HG03432 (cell line): ENCODE measurements at regions not wholly inside any gene's neighbourhood (a gene's known extent, or its start where the extent isn't known, plus 50 kb on each side); places are given as distances from the start of the nearest gene placed in this dataset.
"Not testable (repeated sequence)": the region's sequence is repeated elsewhere in the genome, so short reads cannot be mapped to it uniquely, and the experiment has no call there.

Experiments
- ATAC-seq: cut with Tn5 transposase; IDR thresholded peaks from one replicate; pipeline ENCODE4 v1.9.1; 2021; ENCODE audit warnings: mild to moderate bottlenecking, moderate library complexity; ENCODE audit not compliant: unreplicated experiment

DNA sequence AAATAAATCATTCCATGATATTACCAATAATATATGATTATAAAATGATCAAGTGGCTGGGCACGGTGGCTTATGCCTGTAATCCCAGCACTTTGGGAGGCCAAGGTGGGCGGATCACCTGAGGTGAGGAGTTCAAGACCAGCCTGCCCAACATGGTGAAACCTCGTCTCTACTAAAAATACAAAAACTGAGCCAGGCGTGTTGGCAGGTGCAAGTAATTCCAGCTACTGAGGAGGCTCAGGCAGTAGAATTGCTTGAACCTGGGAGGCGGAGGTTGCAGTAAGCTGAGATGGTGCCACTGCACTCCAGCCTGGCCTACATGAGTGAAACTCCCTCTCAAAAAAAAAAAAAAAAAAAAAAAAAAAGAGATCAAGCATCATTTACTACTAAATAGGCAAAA is 371.1 kb upstream of the ADAMTS5 start:
- ATAC-seq, result not testable (repeated sequence)

DNA sequence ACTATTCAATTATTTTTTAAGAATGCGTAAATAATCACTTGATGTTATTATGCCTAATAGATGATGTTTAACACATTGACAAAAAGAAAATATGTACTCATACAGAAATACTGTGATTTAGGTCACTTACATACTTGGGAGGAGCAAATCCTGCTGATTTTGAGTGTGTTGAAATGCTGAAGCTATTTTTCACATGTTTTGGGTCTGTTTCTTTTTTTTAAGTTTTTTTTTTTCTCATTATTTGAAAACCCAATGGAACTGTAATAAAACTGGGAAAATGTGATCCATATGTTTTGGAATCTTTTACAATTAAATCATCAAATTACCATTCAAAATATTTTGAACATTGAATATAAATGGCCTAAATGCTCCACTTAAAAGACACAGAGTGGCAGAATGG is 366.2 kb upstream of the ADAMTS5 start:
- no peak for ATAC-seq

GRCh38 chr21:27329255-27329851 is 362.5 kb upstream of the ADAMTS5 start:
- ATAC-seq, result no peak

DNA sequence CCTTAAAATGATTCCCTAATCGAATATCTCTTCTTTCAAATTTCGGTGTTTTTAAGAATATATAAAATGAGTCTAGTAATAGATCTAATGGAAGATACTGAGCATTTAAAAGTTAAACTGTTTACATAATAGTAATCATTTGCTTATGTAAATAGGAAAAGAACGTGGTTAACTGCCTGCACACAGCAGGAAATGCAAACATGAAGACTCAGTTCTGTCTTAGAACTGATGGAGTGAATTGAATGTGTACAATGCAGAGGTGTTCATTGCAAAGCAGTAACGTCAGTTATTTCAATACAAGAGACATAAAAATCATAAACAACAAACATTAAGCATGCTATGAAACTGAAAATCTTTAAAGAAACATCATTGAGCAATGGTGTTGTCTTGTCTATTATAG is 359.4 kb upstream of the ADAMTS5 start:
- no peak for ATAC-seq

DNA sequence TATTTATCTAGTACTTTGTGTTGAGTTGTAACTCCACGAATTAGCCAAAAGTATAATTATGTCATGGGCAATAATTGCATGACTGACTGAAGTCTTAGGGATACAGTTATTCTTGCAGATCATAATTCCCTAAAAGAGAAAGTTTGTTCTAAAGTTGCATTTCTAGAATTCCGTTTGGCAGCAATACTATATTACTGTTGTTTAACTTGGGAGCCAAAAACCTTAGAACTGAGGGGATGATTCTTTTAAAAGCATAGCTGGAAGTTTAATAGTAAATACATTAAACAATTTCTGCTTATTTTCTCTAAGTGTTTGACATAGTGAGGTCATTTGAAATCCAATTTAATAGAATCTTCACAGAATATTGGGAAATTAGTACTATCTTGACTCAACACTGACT is 356.4 kb upstream of the ADAMTS5 start:
- ATAC-seq, result no peak

DNA sequence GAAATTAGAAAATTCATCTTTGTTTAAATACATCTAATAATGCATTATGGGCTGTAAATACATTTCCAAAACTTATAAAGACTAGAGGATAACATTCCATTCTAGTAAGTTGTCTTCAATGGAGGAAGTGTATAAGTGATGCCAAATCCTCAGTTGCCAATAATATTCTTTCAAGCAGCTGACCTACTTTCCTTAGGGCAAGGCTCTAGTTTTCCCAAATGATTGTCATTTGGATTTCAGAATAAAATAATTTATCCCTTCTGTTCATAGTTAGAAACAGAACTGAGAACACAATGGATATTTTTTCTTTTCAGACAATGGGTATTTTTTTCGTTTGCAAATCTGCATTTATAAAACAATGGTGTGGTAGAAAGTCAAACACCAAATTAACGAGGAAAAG is 354.9 kb upstream of the ADAMTS5 start:
- ATAC-seq, result no peak

GRCh38 chr21:27320868-27321267 is 354.0 kb upstream of the ADAMTS5 start:
- no peak for ATAC-seq

GRCh38 chr21:27317601-27318000 is 350.7 kb upstream of the ADAMTS5 start:
- ATAC-seq, result not testable (repeated sequence)

GRCh38 chr21:27315373-27315772 is 348.5 kb upstream of the ADAMTS5 start:
- no peak for ATAC-seq

DNA sequence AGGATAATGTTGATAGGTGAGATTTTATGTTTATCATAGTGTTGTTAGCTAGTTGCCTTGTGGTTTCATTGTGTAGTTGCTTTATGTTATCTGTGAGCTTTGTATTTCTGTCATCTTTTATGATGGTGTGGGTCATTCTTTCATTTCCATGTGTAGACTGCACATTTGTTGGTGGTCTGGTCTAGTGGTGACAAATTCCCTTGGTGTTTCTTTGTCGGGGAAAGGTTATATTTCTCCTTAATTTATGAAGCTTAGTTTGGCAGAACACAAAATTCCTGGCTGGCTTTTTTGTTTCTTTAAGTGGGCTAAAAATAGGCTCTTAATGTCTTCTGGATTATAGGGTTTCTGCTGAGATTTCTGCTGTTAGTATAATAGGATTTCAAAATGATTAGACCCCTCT is 347.2 kb upstream of the ADAMTS5 start:
- no peak for ATAC-seq

DNA sequence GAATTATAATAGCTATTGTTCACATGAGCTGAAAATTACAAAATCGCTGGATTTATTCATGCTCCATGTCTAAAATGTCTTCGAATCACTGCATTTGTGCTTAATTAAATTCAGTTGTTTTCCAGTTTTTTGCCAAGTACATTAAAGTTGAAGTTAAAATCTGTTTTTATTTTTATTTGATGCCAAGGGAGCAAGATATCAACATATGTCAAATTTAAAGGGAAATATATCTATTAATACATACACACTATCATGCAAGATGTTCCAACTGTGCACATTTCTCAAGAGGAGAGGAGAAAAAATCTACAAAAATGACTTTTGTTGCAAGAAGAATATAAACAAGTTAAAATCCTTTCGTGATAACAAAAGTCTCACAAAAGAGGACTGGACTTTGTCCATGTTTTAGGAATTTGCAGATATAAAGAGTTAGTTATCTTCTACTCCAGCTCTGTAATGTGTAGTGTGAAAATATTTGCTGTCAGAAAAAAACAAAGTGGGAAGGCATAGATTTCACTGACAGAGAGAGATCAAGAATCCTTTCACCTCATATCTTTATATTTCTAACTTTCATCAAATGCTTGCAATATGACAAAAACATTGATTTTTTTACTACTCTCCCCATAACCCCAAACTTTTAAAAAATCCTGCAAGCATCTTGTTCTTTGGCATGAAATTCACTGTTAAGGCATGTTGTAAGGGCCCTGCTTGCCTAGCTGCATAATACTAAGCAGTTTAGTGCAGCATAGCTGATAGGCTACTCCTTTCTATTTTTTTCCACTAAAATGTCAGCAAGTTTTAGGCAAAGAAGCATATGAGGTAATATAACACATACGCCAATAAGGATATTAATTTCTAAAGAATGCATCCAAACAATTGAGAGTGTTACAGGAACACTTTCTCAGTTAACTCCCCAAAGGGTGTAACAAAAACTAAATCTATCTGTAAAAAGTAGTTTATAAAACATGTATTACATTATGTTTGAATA is 340.2 kb upstream of the ADAMTS5 start:
- ATAC-seq, result no peak

DNA sequence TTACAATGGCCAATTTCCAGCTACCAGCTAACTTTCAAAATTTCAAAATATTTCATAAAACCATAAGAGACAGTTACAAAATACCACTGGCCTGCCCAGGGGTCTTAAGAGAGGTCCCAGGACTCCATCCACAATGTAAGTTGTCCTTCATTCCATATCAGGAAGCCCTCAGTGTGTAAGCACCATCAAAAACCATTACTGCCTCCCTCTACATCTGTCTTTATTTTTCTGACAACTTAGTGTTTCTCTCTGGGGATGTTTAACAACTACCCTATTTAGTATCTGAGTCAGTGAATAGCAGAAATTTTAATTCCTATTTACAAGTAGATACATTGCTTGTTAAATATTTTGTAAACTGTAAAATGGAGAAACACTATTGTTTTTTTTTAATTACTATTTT is 339.3 kb upstream of the ADAMTS5 start:
- ATAC-seq, result no peak

DNA sequence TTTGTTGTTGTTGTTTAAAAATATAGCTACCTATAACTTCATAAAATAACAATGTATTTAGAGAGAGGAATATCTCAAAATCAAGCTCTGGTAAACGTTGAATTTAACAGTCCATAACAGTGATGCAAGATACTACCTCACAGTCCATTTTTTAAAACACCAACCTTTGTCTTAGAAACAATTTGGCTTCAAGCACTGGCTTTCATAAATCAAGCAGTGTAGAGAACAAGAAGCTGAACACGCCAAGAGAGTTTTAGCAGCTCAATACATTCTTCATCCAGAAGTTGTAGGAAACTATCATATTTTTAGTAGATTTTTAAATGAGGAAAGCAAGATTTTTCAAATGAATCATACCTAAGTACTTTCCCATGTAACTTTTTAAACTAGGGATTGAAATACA is 334.3 kb upstream of the ADAMTS5 start:
- no peak for ATAC-seq

DNA sequence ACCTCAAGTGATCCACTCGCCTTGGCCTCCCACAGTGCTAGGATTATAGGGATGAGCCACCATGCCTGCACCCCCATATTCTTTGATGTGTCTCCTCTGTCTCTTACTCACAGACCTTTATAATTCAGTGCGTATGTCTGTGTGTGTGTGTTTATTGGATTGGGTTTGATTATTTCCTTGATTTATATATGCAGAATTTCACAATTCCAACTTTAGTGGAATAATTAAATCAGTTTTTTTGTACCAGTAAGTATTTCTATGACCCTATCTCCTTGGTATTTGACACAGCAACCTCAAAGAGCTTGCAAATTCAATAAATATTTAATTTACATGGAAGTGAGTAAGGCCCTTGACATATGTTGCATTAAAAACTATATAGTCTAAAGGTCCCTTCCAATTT is 333.9 kb upstream of the ADAMTS5 start:
- ATAC-seq, result no peak

GRCh38 chr21:27298465-27298864 is 331.6 kb upstream of the ADAMTS5 start:
- no peak for ATAC-seq

DNA sequence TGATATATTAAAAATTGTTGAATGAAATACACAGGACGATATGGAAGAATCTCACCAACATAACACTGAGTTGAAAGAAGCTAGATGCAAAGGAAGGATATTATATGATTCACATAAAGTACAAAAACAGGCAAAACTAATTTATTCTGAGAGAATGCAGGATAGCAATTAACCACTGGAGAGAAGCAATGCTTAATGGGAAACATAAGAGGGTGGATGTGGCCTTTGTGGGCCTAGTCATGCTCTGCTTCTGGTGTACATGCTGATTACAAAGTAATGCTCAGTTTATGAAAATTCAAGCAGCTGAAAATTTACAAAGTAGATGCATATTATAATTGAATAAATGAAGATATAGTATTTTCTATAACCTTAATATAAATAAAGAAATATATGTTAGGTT is 326.4 kb upstream of the ADAMTS5 start:
- ATAC-seq, result no peak

DNA sequence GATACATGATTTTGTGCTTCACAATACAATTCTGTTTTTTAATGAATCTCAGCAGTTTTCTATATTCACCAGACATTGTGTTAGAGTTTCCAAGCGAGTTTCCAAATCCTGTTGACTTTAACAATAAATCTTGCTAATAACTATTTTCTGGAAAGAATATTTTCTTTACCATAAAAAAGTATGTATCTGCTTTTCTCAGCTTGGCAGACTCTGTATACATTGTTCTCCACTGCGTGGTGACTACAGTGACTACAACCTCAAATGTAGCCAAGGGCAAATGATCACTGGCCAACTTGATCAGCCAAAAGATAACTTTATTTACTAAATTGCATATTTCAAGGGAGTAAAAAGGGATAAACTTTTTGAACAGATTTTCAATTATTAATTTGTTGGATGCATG is 325.9 kb upstream of the ADAMTS5 start:
- ATAC-seq, result no peak

- no peak for ATAC-seq
Observed at GRCh38 chr21:27292229-27292628, 325.3 kb upstream of the ADAMTS5 start.

DNA sequence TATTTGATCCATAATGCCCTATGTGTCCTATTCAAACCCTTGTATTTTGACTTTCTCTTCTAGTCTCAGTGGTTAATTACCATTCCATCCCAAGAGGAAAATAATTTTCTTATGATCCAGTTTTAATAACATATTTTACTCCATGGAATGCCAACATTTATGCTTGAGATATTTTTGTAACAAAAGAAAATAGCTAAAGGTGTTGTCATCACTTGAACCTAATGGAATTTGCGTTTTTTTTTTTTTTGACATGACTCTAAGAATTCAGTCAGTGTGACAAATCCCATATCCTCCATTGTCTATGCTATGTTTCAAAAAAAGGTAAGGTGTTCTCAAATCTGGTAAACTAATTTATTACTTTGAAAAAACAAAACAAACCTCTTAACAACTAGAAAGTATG is 324.1 kb upstream of the ADAMTS5 start:
- ATAC-seq, result no peak

- no peak for ATAC-seq
Observed at GRCh38 chr21:27290028-27290427, 323.1 kb upstream of the ADAMTS5 start.

DNA sequence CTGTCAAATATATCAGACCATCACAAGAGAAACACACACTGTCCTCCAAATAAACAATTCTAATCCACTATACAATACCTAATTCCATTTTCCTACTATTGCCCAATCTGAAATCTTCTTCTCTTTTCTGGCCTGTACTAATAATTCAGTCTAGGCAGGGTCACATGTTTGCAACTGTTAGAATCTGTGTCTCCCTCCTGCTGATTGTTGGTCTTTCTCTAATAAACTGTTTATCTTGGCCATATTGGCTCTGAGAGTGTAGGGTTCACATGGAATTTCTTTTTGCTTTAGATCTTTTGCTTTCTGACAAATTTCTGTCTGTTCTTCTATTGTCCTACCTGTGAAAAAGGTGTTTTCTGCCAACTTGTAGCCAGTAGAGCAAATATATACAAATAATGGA is 319.9 kb upstream of the ADAMTS5 start:
- no peak for ATAC-seq

- ATAC-seq, result no peak
Observed at GRCh38 chr21:27277110-27277509, 310.2 kb upstream of the ADAMTS5 start.
